ENCODE measurements at regions not wholly inside any gene's neighbourhood (a gene's known extent, or its start where the extent isn't known, plus 50 kb on each side); places are given as distances from the start of the nearest gene placed in this dataset.

GRCh38 chr1:208640295-208640694, 396.1 kb upstream of the PLXNA2 start:
- ATAC-seq = no peak
- no peak for DNase-seq

- DNase-seq (no peak), ATAC-seq (no peak)
Observed at GRCh38 chr1:208641579-208642280, 397.5 kb upstream of the PLXNA2 start.

- DNase-seq (no peak), ATAC-seq (no peak)
Observed at GRCh38 chr1:208643005-208643597, 398.9 kb upstream of the PLXNA2 start.

- no peak for ATAC-seq
- no peak for DNase-seq
Observed at GRCh38 chr1:208644401-208645160, 400.4 kb upstream of the PLXNA2 start.

- DNase-seq (no peak), ATAC-seq (no peak)
Observed at GRCh38 chr1:208646431-208646830, 402.2 kb upstream of the PLXNA2 start.

- DNase-seq = no peak
- ATAC-seq = no peak
Observed at GRCh38 chr1:208648146-208648545, 404.0 kb upstream of the PLXNA2 start.

GRCh38 chr1:208652296-208653160, 408.3 kb upstream of the PLXNA2 start:
- ATAC-seq (peak; percentile 23), DNase-seq (peak; percentile 10)

- DNase-seq (no peak), ATAC-seq (no peak)
Observed at GRCh38 chr1:208653426-208653825, 409.2 kb upstream of the PLXNA2 start.

GRCh38 chr1:208654241-208654640, 410.1 kb upstream of the PLXNA2 start:
- no peak for DNase-seq
- ATAC-seq = no peak

GRCh38 chr1:208665936-208666335, 421.8 kb upstream of the PLXNA2 start:
- ATAC-seq = no peak
- no peak for DNase-seq

GRCh38 chr1:208668991-208669390, 424.8 kb upstream of the PLXNA2 start:
- ATAC-seq (no peak), DNase-seq (no peak)

- DNase-seq (no peak), ATAC-seq (no peak)
Observed at GRCh38 chr1:208670778-208671177, 426.6 kb upstream of the PLXNA2 start.

GRCh38 chr1:208681878-208682663, 437.9 kb upstream of the PLXNA2 start:
- ATAC-seq (no peak), DNase-seq (no peak)

- DNase-seq (no peak), ATAC-seq (no peak)
Observed at GRCh38 chr1:208682664-208683013, 438.5 kb upstream of the PLXNA2 start.

GRCh38 chr1:208683141-208683540, 439.0 kb upstream of the PLXNA2 start:
- DNase-seq (no peak), ATAC-seq (no peak)

- no peak for ATAC-seq
- DNase-seq = no peak
Observed at GRCh38 chr1:208684192-208684591, 440.0 kb upstream of the PLXNA2 start.

- DNase-seq = no peak
- no peak for ATAC-seq
Observed at GRCh38 chr1:208686592-208686991, 442.4 kb upstream of the PLXNA2 start.

GRCh38 chr1:208688656-208689315, 444.6 kb upstream of the PLXNA2 start:
- ATAC-seq = no peak

GRCh38 chr1:208691012-208691411, 446.8 kb upstream of the PLXNA2 start:
- ATAC-seq = no peak
- DNase-seq = no peak

More at GRCh38 chr1:208688656-208689315, 444.6 kb upstream of the PLXNA2 start:
- no peak for DNase-seq

- no peak for DNase-seq
- no peak for ATAC-seq
Observed at GRCh38 chr1:208709981-208710380, 465.8 kb upstream of the PLXNA2 start.

- no peak for ATAC-seq
Observed at GRCh38 chr1:208714323-208714722, 470.1 kb upstream of the PLXNA2 start.

More at GRCh38 chr1:208714323-208714722, 470.1 kb upstream of the PLXNA2 start:
- no peak for DNase-seq
